Spleen (tissue), 7 donors: ENCODE measurements at regions not wholly inside any gene's neighbourhood (a gene's known extent, or its start where the extent isn't known, plus 50 kb on each side); places are given as distances from the start of the nearest gene placed in this dataset.
"Not testable (repeated sequence)": the region's sequence is repeated elsewhere in the genome, so short reads cannot be mapped to it uniquely, and the experiment has no call there.

Experiments used
- CTCF ChIP-seq, 11 experiments: fragments of 200-600 bp in 7 of 11; fragments of 450-650 bp in 4 of 11; sonication (generic) in 4 of 11; IDR thresholded peaks in 8 of 11; conservative IDR thresholded peaks in 3 of 11; 1 replicate in 7 of 11; 2 replicates in 4 of 11; pipeline versions ENCODE4 v1.4.0 to v1.8.0; 2016 to 2021; ENCODE audit warnings: antibody characterized with exemption in 11 of 11, inconsistent platforms in 4 of 11, mild to moderate bottlenecking in 1 of 11
- POLR2A ChIP-seq, 3 donors: fragments of 450-650 bp; IDR thresholded peaks; one replicate each; pipeline ENCODE4 v1.5.1; 2017; ENCODE audit warnings: antibody characterized with exemption in 3 of 3, mild to moderate bottlenecking in 1 of 3
- POLR2AphosphoS5 ChIP-seq, 3 donors: sonication (generic); formaldehyde crosslinking; IDR thresholded peaks; one replicate each; pipeline ENCODE4 v1.5.1; 2017; ENCODE audit warnings: antibody characterized with exemption in 3 of 3
- donor health status: DM: no; HTN: no; CAD: no; lungs with moderate emphysema.
- donor health status: DM: no; HTN: no; CAD: no.
- donor health status: DM: no; HTN: no; CAD: no.

GRCh38 chr20:29324516-29325303 lies 1932.8 kb upstream of the DEFB115 start:
- TF ChIP-seq POLR2A (IDR thresholded peaks at IDR 0.05); CTCF (IDR thresholded peaks at IDR 0.05 in 8 of 11, conservative IDR thresholded peaks at IDR 0.05 in 3 of 11); POLR2AphosphoS5 (IDR thresholded peaks at IDR 0.05): not testable (repeated sequence)
